ENCODE measurements at regions not wholly inside any gene's neighbourhood (a gene's known extent, or its start where the extent isn't known, plus 50 kb on each side); places are given as distances from the start of the nearest gene placed in this dataset.

DNA sequence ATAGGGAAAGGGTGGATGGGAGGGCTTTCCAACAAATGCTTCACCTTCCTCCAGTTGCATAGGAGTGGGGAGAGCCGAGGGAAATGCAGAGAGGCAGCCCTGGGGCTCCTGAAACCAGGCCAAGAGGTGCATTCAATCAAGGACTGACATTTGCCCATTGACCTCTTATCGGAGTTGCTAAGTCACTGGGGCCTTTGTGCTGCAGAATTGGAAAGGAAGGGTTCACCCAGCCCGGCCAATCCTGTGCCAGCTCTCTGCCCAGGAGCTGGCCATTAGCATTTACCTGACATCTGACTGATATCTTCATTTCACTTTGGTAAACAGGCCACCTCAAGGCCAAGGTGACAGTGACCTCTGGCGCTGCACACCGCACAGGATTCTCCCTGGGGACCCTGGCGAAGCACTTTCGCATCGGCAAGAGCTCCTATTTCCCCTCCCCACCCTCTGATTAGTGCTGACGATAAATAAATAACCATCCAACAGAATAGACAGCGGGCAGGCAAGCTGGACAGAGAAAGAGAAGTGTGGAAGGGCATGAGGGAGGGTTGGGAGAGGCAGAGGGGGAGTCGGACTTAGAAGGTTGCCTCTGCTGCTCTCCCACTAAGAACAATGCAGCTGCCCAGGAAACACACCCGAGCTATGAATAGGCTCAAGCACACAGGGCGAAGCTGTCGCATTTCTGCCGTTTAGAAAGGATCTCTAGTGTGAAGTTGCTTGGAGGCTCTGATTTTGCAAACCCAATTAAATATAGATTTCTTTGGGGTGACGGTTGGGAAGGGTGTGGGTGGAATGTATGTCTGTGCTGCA, 57.0 kb upstream of the BOD1 start (continued):
- TF ChIP-seq KAT2B (IDR thresholded peaks at IDR 0.05; ENCODE audit: borderline replicate concordance, low read depth, low read length) = no peak

DNA sequence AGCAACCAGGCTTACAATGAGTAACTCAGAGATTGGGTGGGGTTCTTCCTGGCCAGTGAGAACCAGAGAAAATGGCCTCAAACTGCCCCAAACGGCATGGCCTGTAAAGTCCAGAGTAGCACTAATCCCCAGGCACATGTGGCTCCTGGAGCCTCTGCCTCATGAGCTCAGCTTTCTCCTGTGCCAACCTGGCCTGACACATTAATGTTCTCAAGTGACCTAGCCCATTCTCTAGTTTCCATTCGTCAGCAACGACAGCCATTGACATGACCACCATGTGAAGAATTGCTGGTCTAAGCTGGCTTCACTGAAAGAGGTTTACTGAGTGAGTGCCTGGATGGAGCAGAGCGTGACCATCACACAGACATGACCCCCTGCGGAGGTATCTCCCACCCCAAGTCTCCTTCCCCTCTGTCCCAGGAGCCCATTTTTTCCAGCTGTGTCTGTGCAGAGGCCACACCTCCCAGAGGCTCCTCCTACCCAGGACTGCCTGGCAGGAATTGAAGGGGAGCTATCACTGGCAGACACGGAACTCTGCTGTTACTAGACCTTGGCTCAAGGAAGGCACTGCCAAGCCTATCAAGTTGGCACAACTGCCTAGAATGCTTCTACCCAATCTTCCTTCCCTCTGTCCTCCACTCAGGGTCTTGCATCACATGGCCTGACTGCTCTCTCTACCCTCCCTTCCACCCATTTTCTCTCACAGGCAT, 59.0 kb upstream of the BOD1 start:
- in situ Hi-C loops (cut with HindIII; ENCODE audit: extremely low pct_ligation_motif_present, low pct_unique_long_range_greater_than_20kb) = no loop called here
- Histone ChIP-seq H4K20me1 (ENCODE audit: insufficient read depth, low read length) (no peaks in the 10 kb centered on the region), H2AFZ (ENCODE audit: low read length) (no peak overlapping the region), H3K4me2 (ENCODE audit: low read depth, low read length) (no peak overlapping the region), H3K4me1 (ENCODE audit: insufficient read depth, low read length) (peaks cover 40% of the 10 kb centered on the region), H3K4me3 (replicated peaks in 1 of 3; ENCODE audit: insufficient read depth in 1 of 3, low read depth in 2 of 3, low read length in 3 of 3) (no peak overlapping the region), H3K79me2 (ENCODE audit: insufficient read depth, low read length) (no peaks in the 10 kb centered on the region), H3K27ac (ENCODE audit: extremely low read length, insufficient read depth, low read length) (no peak overlapping the region), H3K36me3 (replicated peaks in 1 of 2; ENCODE audit: control insufficient read depth in 1 of 2, insufficient read depth in 2 of 2, low read length in 2 of 2) (no peaks in the 10 kb centered on the region), H3K9ac (ENCODE audit: insufficient read depth, low read depth, low read length) (no peak overlapping the region), H3K9me3 (ENCODE audit: low read length) (0 out of 2 replicates have a peak, but pooled peaks cover 4% of the 10 kb centered on the region), H3K27me3 (ENCODE audit: control insufficient read depth in 1 of 2, insufficient read depth in 2 of 2, low read length in 2 of 2) (no peaks in the 10 kb centered on the region)
- POLR2A ChIA-PET = interaction anchor here (0.7 kb wide), 1 partner anchor 14 kb away, joined by 3 read pairs; no protein-coding TSS in a partner anchor
- ATAC-seq (no peak), DNase-seq (ENCODE audit: low spot score) (no peak), FAIRE-seq (no peak)
- WGBS (ENCODE audit: low lambda C conversion rate) = 58% methylated on average over 6 of the region's 6 CpGs
- CTCF ChIA-PET (ENCODE audit: low intra/inter-chr PET ratio, low total read pairs) = no interaction called here
- no TSS peak for BruUV-seq (replicated peaks)
- intact Hi-C loops (cut with micrococcal nuclease; ENCODE audit: unreplicated experiment) = no loop called here
- no peak for TF ChIP-seq ZBTB1 (CRISPR knock-in tag; IDR thresholded peaks at IDR 0.05; ENCODE audit: borderline replicate concordance)
- TF ChIP-seq ZNF619 (CRISPR knock-in tag; IDR thresholded peaks at IDR 0.05) = no peak
- TF ChIP-seq, protein P1, sequence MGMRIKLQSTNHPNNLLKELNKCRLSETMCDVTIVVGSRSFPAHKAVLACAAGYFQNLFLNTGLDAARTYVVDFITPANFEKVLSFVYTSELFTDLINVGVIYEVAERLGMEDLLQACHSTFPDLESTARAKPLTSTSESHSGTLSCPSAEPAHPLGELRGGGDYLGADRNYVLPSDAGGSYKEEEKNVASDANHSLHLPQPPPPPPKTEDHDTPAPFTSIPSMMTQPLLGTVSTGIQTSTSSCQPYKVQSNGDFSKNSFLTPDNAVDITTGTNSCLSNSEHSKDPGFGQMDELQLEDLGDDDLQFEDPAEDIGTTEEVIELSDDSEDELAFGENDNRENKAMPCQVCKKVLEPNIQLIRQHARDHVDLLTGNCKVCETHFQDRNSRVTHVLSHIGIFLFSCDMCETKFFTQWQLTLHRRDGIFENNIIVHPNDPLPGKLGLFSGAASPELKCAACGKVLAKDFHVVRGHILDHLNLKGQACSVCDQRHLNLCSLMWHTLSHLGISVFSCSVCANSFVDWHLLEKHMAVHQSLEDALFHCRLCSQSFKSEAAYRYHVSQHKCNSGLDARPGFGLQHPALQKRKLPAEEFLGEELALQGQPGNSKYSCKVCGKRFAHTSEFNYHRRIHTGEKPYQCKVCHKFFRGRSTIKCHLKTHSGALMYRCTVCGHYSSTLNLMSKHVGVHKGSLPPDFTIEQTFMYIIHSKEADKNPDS (CRISPR knock-in tag; IDR thresholded peaks at IDR 0.05) = no peak
- no peak for TF ChIP-seq ZNF713 (CRISPR knock-in tag; IDR thresholded peaks at IDR 0.05)
- TF ChIP-seq, protein P2, sequence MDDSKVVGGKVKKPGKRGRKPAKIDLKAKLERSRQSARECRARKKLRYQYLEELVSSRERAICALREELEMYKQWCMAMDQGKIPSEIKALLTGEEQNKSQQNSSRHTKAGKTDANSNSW (CRISPR knock-in tag; IDR thresholded peaks at IDR 0.05; ENCODE audit: borderline replicate concordance) = no peak
- TF ChIP-seq NKX3-1 (CRISPR knock-in tag; IDR thresholded peaks at IDR 0.05) = no peak
- TF ChIP-seq, protein P3, sequence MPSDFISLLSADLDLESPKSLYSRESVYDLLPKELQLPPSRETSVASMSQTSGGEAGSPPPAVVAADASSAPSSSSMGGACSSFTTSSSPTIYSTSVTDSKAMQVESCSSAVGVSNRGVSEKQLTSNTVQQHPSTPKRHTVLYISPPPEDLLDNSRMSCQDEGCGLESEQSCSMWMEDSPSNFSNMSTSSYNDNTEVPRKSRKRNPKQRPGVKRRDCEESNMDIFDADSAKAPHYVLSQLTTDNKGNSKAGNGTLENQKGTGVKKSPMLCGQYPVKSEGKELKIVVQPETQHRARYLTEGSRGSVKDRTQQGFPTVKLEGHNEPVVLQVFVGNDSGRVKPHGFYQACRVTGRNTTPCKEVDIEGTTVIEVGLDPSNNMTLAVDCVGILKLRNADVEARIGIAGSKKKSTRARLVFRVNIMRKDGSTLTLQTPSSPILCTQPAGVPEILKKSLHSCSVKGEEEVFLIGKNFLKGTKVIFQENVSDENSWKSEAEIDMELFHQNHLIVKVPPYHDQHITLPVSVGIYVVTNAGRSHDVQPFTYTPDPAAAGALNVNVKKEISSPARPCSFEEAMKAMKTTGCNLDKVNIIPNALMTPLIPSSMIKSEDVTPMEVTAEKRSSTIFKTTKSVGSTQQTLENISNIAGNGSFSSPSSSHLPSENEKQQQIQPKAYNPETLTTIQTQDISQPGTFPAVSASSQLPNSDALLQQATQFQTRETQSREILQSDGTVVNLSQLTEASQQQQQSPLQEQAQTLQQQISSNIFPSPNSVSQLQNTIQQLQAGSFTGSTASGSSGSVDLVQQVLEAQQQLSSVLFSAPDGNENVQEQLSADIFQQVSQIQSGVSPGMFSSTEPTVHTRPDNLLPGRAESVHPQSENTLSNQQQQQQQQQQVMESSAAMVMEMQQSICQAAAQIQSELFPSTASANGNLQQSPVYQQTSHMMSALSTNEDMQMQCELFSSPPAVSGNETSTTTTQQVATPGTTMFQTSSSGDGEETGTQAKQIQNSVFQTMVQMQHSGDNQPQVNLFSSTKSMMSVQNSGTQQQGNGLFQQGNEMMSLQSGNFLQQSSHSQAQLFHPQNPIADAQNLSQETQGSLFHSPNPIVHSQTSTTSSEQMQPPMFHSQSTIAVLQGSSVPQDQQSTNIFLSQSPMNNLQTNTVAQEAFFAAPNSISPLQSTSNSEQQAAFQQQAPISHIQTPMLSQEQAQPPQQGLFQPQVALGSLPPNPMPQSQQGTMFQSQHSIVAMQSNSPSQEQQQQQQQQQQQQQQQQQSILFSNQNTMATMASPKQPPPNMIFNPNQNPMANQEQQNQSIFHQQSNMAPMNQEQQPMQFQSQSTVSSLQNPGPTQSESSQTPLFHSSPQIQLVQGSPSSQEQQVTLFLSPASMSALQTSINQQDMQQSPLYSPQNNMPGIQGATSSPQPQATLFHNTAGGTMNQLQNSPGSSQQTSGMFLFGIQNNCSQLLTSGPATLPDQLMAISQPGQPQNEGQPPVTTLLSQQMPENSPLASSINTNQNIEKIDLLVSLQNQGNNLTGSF (CRISPR knock-in tag; IDR thresholded peaks at IDR 0.05) = no peak
- TF ChIP-seq ISL2 (CRISPR knock-in tag; IDR thresholded peaks at IDR 0.05) = no peak
- TF ChIP-seq THAP11 (CRISPR knock-in tag; IDR thresholded peaks at IDR 0.05) = no peak
- no peak for TF ChIP-seq XRCC5 (optimal IDR thresholded peaks at IDR 0.05; ENCODE audit: low read length)
- TF ChIP-seq, protein P4, sequence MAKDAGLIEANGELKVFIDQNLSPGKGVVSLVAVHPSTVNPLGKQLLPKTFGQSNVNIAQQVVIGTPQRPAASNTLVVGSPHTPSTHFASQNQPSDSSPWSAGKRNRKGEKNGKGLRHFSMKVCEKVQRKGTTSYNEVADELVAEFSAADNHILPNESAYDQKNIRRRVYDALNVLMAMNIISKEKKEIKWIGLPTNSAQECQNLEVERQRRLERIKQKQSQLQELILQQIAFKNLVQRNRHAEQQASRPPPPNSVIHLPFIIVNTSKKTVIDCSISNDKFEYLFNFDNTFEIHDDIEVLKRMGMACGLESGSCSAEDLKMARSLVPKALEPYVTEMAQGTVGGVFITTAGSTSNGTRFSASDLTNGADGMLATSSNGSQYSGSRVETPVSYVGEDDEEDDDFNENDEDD (CRISPR knock-in tag; IDR thresholded peaks at IDR 0.05; ENCODE audit: borderline replicate concordance) = no peak
- TF ChIP-seq NR2F6 (IDR thresholded peaks at IDR 0.05) = no peak
- TF ChIP-seq NR2F6 (CRISPR knock-in tag; IDR thresholded peaks at IDR 0.05) = no peak

Data from HepG2 (cell line).